ENCODE measurements at regions not wholly inside any gene's neighbourhood (a gene's known extent, or its start where the extent isn't known, plus 50 kb on each side); places are given as distances from the start of the nearest gene placed in this dataset.

- Histone ChIP-seq H3K27ac (ENCODE audit: low read depth in 2 of 2, low read length in 1 of 2) (no peak overlapping the region), H4K20me1 (ENCODE audit: insufficient read depth) (no peaks in the 10 kb centered on the region), H3K9ac (no peak overlapping the region), H3K9me2 (no peaks in the 10 kb centered on the region), H3K36me3 (replicated peaks in 1 of 2; ENCODE audit: control insufficient read depth in 1 of 2, insufficient read depth in 2 of 2, low read length in 1 of 2) (no peaks in the 10 kb centered on the region), H3K79me2 (ENCODE audit: insufficient read depth) (no peaks in the 10 kb centered on the region), H3K9me3 (no peaks in the 10 kb centered on the region), H3K4me2 (no peak overlapping the region), H2AFZ (ENCODE audit: low read depth) (no peak overlapping the region), H3K4me1 (ENCODE audit: control insufficient read depth in 1 of 2, insufficient read depth in 2 of 2, low read depth in 1 of 2, low read length in 1 of 2) (peaks cover 6 to 24% of the 10 kb centered on the region in 2 experiments), H3K4me3 (ENCODE audit: low read depth in 2 of 2, low read length in 1 of 2) (no peak overlapping the region), H3F3A (replicated peaks; ENCODE audit: insufficient read depth) (peaks cover 38% of the 10 kb centered on the region), H3K27me3 (ENCODE audit: insufficient read depth) (no peaks in the 10 kb centered on the region)
- no peak for TF ChIP-seq SIN3A (IDR thresholded peaks at IDR 0.05; ENCODE audit: borderline replicate concordance, low read depth, low read length)
- TF ChIP-seq CHD2 (IDR thresholded peaks at IDR 0.05; ENCODE audit: low read length, partially characterized antibody), result no peak
- no peak for TF ChIP-seq IRF3 (IDR thresholded peaks at IDR 0.05; ENCODE audit: low read depth, low read length)
- TF ChIP-seq SMC3 (IDR thresholded peaks at IDR 0.05; ENCODE audit: low read depth, low read length), result no peak
- TF ChIP-seq MXI1 (IDR thresholded peaks at IDR 0.05; ENCODE audit: low read depth, low read length), result no peak
- TF ChIP-seq YY1 (IDR thresholded peaks at IDR 0.05; ENCODE audit: low read depth), result no peak
- no peak for TF ChIP-seq USF2 (IDR thresholded peaks at IDR 0.05; ENCODE audit: borderline replicate concordance, low read depth, low read length)
- ChIA-PET CTCF (interaction anchor here (0.9 to 1.4 kb wide), 2 partner anchors 156 to 336 kb away, joined by 3 read pairs; no protein-coding TSS in a partner anchor), POLR2A (no interaction called here)
- 85% methylated on average over 4 of the region's 4 CpGs for WGBS (ENCODE audit: low lambda C conversion rate)
- no peak for DNase-seq
Measured at GRCh38 chr14:51439896-51440295, 199.8 kb downstream of the TMX1 start.

GRCh38 chr14:51441001-51441400 is 201.0 kb downstream of the TMX1 start:
- peak overlapping the region; percentile 42 for H3K9ac ChIP-seq
- peaks cover 6 to 24% of the 10 kb centered on the region in 2 experiments for H3K4me1 ChIP-seq (ENCODE audit: control insufficient read depth in 1 of 2, insufficient read depth in 2 of 2, low read depth in 1 of 2, low read length in 1 of 2)
- H3F3A ChIP-seq (replicated peaks; ENCODE audit: insufficient read depth), result peaks cover 42% of the 10 kb centered on the region
- peak overlapping the region; percentile 29; the same call in 1 of the 2 replicates for H2AFZ ChIP-seq (ENCODE audit: low read depth)
- WGBS (ENCODE audit: low lambda C conversion rate), result 94% methylated on average over 2 of the region's 2 CpGs
- CTCF ChIA-PET, result interaction anchor here (1.4 kb wide), 1 partner anchor 157 kb away, joined by 3 read pairs; no protein-coding TSS in a partner anchor
- no peaks in the 10 kb centered on the region for H3K79me2 ChIP-seq (ENCODE audit: insufficient read depth)
- H3K27me3 ChIP-seq (ENCODE audit: insufficient read depth), result no peaks in the 10 kb centered on the region
- H3K27ac ChIP-seq (ENCODE audit: low read depth in 2 of 2, low read length in 1 of 2), result peak overlapping the region; percentile 86 to 99; a peak in 3 of 4 replicates
- no peaks in the 10 kb centered on the region for H3K9me2 ChIP-seq
- no peaks in the 10 kb centered on the region for H3K36me3 ChIP-seq (replicated peaks in 1 of 2; ENCODE audit: control insufficient read depth in 1 of 2, insufficient read depth in 2 of 2, low read length in 1 of 2)
- no peaks in the 10 kb centered on the region for H3K9me3 ChIP-seq
- H3K4me3 ChIP-seq (ENCODE audit: low read depth in 2 of 2, low read length in 1 of 2), result no peak overlapping the region
- no peak overlapping the region for H3K4me2 ChIP-seq
- POLR2A ChIA-PET, result no interaction called here
- DNase-seq, result no peak
- no peaks in the 10 kb centered on the region for H4K20me1 ChIP-seq (ENCODE audit: insufficient read depth)
- TF ChIP-seq CTCF (IDR thresholded peaks at IDR 0.05) (no peak), FOSL2 (IDR thresholded peaks at IDR 0.05; ENCODE audit: borderline replicate concordance, low read depth) (no peak), EZH2phosphoT487 (IDR thresholded peaks at IDR 0.05; ENCODE audit: borderline replicate concordance, low read depth) (no peak), MAX (IDR thresholded peaks at IDR 0.05; ENCODE audit: low read depth) (no peak), RFX5 (IDR thresholded peaks at IDR 0.05; ENCODE audit: low read length) (no peak), FOXM1 (IDR thresholded peaks at IDR 0.05; ENCODE audit: low read depth) (no peak), REST (IDR thresholded peaks at IDR 0.05; ENCODE audit: low read depth, low read length) (no peak), YY1 (IDR thresholded peaks at IDR 0.05; ENCODE audit: low read depth) (no peak), CHD2 (IDR thresholded peaks at IDR 0.05; ENCODE audit: low read length, partially characterized antibody) (no peak), GABPA (IDR thresholded peaks at IDR 0.05; ENCODE audit: low read depth) (no peak), NFIC (IDR thresholded peaks at IDR 0.05; ENCODE audit: borderline replicate concordance) (no peak), IRF3 (IDR thresholded peaks at IDR 0.05; ENCODE audit: low read depth, low read length) (no peak), RAD21 (IDR thresholded peaks at IDR 0.05; ENCODE audit: low read length) (no peak), RXRA (IDR thresholded peaks at IDR 0.05; ENCODE audit: borderline replicate concordance, low read depth) (no peak), JUND (IDR thresholded peaks at IDR 0.05) (no peak)

Measured in SK-N-SH (cell line).